GM21576 (cell line): ENCODE measurements at regions not wholly inside any gene's neighbourhood (a gene's known extent, or its start where the extent isn't known, plus 50 kb on each side); places are given as distances from the start of the nearest gene placed in this dataset.

Source experiments
- ATAC-seq: cut with Tn5 transposase; IDR thresholded peaks from one replicate; pipeline ENCODE4 v1.9.1; 2021; ENCODE audit warnings: mild to moderate bottlenecking, moderate library complexity; ENCODE audit not compliant: unreplicated experiment

DNA sequence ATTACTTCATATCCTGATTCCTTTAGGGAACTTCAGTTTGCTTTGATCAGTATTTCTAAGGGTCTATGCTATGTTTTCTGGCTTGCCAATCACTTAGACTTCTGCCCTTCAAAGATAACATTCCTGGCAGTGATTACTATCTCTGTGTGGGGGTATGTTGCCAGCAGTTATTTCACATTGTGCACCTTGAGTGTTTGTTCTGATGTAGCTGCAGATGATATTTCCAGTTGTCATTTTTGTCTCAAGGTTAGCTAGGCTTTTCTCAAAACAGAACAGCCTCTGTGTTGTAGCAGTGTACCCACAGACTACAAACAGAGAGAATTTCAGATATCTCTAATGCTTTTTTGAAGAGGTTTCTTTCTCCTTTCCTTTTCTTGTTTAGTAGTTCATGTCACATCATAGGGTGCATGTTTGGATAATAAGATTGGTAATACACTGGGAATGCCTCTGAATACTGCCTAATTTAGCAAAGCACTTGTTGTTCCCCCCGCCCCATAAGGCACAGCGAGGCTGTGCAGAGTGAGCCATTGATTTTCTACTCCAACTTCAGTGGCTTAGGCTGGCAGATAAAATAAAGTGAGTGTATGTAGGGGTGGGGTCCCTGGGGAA, 134.7 kb upstream of the AGR3 start:
- no peak for ATAC-seq

DNA sequence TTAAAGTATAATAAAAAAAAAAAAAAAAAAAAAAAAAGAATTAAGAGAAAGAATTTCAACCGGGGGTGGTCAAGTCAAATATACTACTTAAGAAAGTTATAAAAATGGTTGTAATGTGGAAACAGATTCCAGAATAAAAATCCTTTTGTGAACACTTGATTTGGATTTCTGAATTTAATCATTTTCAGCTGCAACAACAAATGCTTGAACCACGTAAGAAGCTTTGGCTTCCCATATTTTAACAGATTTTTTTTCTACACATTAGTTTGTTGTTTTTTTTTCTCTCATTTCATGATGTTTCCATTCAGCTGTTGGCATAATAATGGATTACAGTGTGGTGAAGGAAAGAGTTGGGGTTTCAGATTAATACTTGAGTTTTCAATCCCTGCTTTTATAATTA, 137.3 kb upstream of the AGR3 start:
- ATAC-seq = no peak

DNA sequence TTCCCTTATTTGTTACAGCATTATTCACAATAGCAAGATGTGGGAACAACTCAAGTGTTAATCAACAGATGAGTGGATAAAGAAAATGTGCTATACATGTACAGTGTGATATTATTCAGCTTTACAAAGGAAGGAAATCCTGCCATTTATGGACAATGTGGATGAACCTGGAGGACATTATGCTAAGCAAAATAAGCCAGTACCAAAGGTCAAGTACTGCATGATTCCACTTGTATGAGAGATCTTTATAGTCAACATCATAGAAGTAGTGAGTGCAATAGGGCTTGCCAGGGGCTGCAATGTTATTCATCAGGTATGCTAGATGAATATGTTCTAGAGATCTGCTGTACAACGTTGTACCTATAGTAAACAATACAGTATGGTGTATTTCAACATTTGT, 138.5 kb upstream of the AGR3 start:
- no peak for ATAC-seq

DNA sequence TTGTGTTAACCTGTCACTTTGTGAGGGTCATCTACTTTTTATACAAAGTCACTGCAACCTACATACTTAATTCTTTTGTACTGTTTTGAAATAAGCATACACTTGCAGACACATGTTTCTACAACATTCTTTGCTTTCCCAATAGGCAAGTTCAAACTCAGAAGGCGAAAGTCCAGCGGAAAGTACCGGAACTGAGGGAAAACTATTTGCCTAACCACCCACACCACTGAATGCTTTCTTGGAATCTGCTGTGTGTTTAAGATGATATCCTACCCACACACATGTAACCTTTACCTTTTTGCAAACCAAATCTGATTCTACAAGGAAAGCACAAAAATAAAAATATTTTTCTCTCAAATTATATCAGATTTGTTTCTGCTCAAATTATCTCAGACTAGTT, 139.4 kb upstream of the AGR3 start:
- no peak for ATAC-seq

DNA sequence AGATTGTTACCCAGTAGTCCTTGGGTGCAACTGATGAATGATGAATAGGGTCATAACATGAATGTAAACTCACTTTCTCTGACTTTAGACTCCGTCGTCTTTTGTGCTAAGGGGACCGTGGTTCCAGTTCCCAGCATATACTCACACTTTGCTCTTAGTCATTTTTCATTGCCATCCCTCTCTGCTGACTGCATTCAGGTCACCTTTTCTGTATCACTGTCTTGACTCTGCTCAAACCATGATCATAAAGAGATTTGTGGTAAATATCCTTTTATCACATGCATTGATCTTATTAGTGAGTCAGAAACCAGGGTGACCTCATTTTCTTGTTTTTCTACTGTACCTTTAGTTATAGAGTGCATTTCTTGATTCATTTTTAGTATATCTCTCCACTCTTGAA, 141.1 kb upstream of the AGR3 start:
- no peak for ATAC-seq

DNA sequence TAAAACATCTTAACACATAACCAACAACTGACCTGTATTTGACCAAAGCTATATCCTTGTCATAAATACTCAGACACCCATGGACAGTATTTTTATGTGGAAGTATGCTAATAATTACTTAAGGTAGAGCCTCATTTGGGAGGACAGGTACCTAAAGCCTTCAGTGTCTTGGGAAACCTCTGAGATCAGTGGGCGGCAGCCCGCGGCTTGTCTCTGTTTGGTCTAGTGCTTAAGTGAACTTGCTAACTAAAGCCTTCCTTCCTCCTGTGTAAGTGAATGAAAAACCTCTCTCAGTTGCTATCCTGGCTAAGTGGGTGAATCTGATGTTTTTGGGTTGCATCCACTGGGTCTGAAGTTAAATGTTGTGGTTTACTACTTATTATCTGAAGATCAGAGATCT, 144.5 kb upstream of the AGR3 start:
- ATAC-seq = no peak

DNA sequence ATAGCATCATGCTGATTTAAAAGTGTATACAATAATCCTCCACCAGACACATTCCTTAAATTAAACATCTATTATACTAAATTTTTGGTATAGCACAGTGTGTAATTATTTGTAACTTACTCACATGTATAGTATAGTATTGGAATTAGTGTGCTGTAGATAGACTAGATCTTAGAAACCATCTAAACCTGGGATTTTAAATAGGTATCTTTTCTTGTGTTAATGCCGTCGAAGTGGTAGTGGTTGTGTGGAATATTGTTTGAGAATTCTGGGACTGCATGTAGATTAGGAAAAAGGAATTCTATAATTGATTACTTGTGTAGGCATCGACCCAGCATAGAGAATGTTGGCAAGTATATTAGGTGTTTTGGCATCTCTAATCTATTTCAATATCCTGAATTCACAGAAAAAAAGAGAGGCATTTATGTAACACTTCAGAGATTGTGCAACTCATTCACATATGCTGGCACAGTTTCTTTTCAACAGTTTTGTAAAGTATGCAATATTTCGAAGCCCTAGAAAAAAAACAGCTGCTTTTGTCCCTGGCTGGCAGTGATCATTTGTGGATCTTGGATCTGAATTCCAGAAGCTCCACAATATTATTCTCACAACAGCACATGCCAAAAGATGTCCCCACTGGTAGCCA, 145.5 kb upstream of the AGR3 start:
- ATAC-seq = no peak

DNA sequence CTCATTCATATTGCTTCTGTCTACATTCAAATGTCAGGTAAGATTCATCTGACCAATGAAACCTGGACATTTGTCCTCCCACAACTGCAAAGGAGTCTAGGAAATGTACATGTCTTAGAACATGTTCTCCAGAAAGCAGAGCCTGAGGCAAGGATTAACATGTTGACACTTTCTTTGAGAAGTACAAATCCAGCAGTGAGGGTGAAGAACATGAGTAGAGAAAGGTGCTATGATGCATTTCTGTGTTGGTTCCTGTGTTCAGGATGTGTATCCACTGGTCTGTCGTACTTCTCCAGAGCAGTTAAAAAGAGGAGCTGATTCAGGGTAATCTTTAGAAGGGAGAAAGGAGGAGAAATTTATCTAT, 146.0 kb upstream of the AGR3 start:
- ATAC-seq = no peak

DNA sequence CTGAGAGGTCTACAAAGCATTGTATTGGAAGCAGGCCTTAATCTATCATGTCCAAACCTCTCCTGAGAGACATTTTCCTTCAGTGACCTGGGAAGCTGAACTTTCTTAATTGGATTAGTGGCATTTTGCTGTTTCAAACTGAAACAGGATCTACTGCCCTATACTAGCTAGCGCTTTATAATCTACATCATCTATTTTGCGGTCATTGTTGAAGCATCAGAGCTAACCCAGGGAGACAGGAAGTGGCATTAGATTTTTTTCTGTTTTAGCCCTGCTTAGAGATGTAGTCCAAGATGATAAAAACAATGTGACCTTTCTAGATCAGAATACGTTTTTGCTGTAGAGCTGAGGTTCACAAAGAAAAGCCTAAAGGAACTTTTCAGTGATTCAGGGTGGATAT, 147.4 kb upstream of the AGR3 start:
- ATAC-seq = no peak

DNA sequence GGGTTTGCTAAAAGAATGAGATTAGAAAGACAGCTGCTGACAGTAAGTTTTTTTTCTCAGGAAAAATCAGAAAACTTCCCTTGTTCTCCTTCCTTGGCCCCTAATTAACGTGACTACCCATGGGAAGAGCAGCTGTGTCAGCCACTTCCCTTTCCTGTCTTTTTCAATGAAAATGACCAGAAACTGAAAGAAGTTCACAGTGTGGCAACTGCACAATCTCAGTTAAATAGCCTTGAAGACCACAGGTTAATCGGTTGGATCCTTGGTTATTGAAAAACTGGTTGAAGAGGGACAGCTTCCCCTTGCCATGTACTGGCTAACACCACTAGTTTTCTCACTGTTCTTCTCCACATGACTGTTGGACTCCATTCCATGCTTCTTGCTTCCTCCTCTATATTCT, 148.8 kb upstream of the AGR3 start:
- ATAC-seq = no peak

DNA sequence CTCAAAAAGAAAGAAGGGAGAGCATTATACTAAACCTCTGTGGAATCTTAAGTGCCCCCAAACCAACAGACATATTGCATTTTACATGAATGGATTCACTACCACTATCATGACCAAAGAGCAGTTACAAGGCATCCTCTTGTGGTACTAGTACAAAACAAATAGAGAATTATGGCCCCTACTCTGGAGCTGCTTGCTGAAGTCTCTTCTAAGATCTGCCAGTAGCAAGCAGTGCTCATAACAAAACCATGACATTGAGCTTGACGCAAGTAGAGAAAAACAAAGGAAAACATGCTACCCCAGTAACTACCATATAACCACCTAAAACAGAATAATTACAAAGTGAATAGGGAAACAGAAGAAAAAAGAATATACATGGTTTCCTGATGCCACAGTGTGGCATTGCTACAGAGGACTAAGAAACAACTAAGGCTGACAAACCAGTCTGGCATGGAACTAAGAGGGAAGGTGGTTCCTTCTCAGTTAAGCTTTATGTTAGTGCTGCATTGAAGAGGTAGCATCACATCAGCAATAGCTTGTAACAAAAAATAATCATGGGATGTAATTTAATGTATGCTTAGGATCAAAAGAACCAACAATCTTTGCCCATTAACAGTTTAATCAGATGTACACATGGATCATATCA, 150.2 kb upstream of the AGR3 start:
- ATAC-seq = no peak

DNA sequence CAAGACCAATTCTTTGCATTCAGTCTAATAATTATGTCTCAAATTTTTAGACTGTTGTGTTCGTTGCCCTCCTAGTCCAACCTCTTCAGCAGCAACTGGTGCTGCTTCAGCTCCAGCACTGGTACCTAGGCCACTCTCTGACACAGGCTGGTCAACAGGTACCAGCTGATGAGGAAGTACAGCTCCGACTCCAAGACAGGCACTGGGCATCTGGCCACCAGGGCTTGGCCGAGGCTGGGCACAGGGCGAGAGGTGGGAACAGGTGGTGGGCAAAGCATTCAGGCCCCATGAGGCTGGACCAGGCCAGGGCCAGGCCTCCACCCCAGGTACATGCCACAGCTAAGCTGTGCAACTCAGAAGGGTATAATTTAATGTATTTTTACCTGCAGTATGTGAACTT, 151.5 kb upstream of the AGR3 start:
- no peak for ATAC-seq

DNA sequence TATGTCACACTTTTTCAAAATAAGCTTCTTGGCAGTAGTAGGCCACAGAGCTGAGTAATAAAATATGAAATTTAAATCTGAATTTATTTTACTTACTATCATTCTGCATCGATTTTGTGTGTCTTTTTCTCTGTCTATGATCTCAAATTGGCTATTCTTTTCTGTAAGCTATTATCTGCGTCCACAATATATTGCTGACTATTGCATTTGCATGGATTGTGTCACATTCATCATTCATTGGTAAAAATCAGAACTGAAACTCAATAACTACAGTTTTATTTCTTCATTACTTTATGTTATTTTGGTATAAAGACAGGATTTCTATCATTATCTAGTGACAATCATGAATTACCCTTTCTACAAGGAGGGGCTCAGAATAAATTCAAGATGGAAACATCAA, 154.8 kb upstream of the AGR3 start:
- ATAC-seq = no peak

DNA sequence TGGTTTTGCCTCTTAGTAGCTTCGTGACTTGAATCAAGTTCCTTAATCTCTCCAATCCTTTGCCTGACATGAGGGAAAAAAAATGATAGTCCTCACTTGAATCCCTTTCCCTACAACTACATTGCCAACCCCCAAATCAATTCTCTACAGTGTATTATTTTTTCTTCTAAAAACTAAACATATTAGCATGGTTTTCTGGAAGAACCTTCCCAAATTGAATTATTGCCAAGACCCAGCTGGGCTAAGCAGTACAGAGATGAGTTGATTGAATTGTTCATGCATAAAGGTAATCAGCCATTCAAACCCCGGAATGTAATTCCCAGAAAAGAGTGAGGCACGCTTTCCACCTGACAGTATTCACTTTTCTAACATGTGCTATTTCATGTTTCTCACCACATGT, 155.6 kb upstream of the AGR3 start:
- no peak for ATAC-seq

DNA sequence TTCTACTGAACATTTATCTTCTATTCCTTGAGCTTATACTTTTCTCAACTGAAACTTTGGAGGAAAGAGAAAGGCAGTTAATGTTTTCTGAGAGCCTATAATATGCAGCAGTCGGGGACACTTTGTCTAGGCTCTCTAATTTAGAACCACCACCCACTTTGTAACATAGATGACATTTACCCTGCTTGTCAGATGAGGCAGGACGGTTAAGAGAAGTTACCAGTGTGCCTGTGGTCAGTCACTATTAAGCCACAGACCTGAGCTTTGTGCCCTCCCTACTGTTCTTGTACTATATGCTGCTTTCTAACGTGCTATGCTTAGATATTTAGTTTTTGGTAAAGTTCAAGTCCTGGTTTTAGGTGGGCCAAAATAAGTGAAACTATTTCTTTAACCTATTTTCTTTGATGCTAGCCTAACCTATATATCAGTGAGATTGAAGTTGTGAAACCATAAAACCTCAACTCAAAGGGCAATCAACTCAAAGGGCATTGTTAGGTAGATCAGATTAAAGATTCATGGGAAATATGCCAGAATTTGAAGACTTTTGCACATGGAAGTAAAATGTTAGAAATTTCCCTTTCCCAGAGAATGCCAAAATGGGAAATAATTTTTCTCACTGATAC, 156.5 kb upstream of the AGR3 start:
- no peak for ATAC-seq

DNA sequence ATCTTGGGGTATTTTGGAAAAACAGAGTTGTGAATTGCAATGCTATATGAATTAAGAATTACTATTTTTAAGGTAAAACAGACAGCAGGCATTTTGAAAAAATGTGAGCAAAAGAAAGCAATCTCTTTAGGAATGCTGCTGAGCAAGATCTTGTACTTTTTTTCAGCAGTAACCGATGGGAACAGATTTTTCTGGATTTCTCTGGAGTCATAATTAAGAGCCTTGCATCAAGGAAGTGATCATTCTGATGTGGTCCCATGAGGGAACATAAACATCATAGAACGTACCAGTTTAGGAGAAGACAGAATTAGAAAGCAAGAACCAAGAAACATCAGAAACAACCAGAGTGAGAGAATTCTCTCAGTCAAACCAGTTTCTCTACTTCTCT, 157.0 kb upstream of the AGR3 start:
- no peak for ATAC-seq

DNA sequence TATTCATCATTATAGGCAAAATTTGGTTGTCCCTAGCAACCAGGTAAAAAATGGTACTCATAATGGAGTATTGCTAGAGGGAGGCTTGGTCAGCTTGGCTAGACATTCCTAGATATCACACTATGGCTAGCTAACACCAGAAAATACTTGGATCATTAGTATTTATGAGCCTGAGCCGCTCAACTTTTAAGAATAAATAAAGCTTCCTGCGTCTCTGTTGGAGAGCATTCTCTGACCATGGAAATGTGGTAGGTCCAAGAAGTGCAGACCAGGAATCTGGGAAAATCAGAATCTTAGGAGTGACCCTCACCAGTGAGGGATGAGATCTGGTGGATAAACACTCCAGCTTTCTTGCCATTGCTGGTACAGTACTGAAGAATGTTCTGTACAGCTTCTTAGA, 157.6 kb upstream of the AGR3 start:
- no peak for ATAC-seq

DNA sequence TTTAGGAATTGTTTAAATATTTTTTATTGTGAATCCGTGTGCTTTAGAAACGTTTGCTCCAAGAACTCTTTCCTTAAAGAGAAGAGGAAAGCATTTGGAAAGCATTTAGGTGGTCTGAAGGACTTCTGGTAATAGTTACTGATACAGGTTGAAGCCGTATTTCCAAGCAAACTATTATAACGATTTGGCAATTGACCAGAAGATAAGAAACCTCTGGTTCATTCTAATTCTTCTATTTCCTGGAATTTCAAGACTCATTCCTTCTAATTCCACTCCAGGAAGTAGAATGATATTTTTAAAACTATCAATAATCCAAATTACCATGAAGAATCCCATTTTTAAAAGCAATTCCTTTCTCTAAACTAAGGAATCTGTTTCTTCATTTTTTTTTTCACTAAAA, 158.9 kb upstream of the AGR3 start:
- ATAC-seq = no peak

DNA sequence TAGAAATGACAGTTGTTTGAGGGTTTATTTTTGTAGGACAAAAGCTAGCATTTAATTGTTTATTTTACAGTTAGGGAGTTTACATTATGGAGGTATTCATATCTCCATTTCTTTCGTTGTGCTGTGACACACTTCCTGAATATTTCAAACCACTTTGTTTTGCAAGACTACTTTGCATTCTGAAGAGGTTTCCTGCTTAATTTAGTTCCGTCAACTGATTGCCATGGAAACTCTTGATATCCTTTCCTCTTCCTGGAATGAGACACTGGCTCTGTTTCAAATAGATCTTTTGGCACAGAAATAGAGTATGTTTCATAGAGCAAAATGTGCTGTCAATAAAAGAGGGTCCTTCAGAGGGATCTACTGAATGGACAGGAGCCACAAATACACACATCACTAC, 159.5 kb upstream of the AGR3 start:
- no peak for ATAC-seq

DNA sequence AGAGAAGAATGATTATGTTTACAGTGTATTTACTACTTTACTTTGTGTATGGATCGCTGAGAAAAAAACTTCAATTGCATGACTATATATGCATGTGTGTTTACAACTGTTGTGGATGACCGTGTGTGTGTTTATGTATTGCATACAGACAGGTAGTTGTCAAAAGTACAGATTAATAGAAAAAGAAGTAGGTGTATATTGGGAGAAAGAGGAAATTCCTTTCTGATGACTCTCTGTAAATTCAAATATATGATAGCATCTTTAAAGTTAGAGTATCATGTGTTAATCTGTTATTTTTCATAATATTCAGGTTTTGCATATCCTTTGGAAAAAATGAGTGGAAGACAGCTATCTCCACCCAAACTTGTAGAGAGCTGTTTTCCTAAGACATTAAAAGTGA, 160.4 kb upstream of the AGR3 start:
- no peak for ATAC-seq

DNA sequence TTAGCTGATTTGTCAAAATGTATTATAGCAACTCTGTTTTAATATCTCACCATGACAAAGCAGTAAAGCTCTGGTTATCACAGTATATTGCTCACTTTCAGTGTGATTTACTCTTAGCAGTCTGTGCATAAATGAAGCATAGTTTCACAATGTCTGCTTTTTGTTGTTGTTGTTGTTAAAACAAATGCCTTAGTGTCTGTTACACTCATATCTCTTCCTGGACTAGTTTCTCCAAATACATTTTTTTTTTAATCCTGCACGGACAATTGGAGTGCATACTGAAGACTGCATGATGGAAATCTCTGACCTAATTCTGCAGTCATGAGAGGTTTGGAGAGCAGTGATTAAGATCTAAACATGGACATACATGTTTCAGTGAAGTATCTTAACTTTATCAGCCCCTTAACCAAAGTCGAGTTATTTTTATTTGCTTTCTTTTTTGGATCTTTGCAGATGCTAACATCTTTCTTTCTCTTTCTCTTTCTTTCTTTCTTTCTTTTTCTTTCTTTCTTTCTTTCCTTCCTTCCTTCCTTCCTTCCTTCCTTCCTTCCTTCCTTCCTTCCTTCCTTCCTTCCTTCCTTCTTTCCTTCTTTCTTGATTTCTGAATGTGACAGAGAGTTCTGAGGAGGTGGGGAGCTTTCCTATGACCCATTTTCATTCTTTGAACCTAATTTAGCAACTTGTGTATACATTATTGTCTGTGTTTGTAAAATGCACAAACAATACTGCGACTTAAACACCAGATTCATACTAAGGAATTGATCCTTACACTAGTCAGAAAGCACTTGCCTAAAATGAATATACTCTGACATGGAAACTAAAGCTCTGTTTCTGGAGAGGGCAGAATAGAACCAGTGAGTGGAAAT, 161.5 kb upstream of the AGR3 start:
- no peak for ATAC-seq
